ENCODE measurements at regions not wholly inside any gene's neighbourhood (a gene's known extent, or its start where the extent isn't known, plus 50 kb on each side); places are given as distances from the start of the nearest gene placed in this dataset.

- no peak overlapping the region for H3K27ac ChIP-seq
- intact Hi-C loops (cut with DNase I; ENCODE audit: low total_unique reads), result no loop called here
- H3K4me1 ChIP-seq, result no peaks in the 10 kb centered on the region
Observed at GRCh38 chr7:15143936-15144335, 241.4 kb upstream of the DGKB start.

GRCh38 chr7:15143121-15143520 is 240.6 kb upstream of the DGKB start:
- Histone ChIP-seq H3K27me3 (no peaks in the 10 kb centered on the region), H3K27ac (no peak overlapping the region), H3K36me3 (ENCODE audit: low read depth, missing control alignments) (no peaks in the 10 kb centered on the region), H3K4me3 (no peak overlapping the region), H3K4me1 (no peaks in the 10 kb centered on the region), H3K9me3 (no peaks in the 10 kb centered on the region)
- intact Hi-C loops (cut with DNase I; ENCODE audit: low total_unique reads), result no loop called here
- no peak for DNase-seq
- no peak for TF ChIP-seq CTCF (IDR thresholded peaks at IDR 0.05)
- TF ChIP-seq POLR2A (IDR thresholded peaks at IDR 0.05), result no peak
- 79 to 86% methylated on average over 3 of the region's 3 CpGs for WGBS, 2 donors

More at GRCh38 chr7:15143936-15144335, 241.4 kb upstream of the DGKB start:
- no peak for DNase-seq
- no peaks in the 10 kb centered on the region for H3K9me3 ChIP-seq
- TF ChIP-seq CTCF (IDR thresholded peaks at IDR 0.05) (no peak), POLR2A (IDR thresholded peaks at IDR 0.05) (no peak)
- no peak overlapping the region for H3K4me3 ChIP-seq
- H3K36me3 ChIP-seq (ENCODE audit: low read depth, missing control alignments), result no peaks in the 10 kb centered on the region
- H3K27me3 ChIP-seq, result no peaks in the 10 kb centered on the region

GRCh38 chr7:15140431-15140830 is 237.9 kb upstream of the DGKB start:
- Histone ChIP-seq H3K9me3 (no peaks in the 10 kb centered on the region), H3K36me3 (ENCODE audit: low read depth, missing control alignments) (no peaks in the 10 kb centered on the region), H3K27me3 (no peaks in the 10 kb centered on the region), H3K27ac (no peak overlapping the region), H3K4me3 (no peak overlapping the region), H3K4me1 (no peaks in the 10 kb centered on the region)
- TF ChIP-seq CTCF (IDR thresholded peaks at IDR 0.05), result no peak
- no peak for TF ChIP-seq POLR2A (IDR thresholded peaks at IDR 0.05)
- intact Hi-C loops (cut with DNase I; ENCODE audit: low total_unique reads), result no loop called here
- WGBS, 2 donors, result 88 to 93% methylated on average over 2 of the region's 2 CpGs
- DNase-seq, result no peak

GRCh38 chr7:15131661-15132060 is 229.1 kb upstream of the DGKB start:
- Histone ChIP-seq H3K4me3 (no peak overlapping the region), H3K27ac (no peak overlapping the region), H3K9me3 (no peaks in the 10 kb centered on the region), H3K36me3 (ENCODE audit: low read depth, missing control alignments) (no peaks in the 10 kb centered on the region), H3K4me1 (no peaks in the 10 kb centered on the region), H3K27me3 (no peaks in the 10 kb centered on the region)
- DNase-seq, result no peak
- TF ChIP-seq CTCF (IDR thresholded peaks at IDR 0.05), result no peak
- TF ChIP-seq POLR2A (IDR thresholded peaks at IDR 0.05), result no peak
- 64 to 96% methylated on average over 1 of the region's 1 CpG for WGBS, 2 donors
- intact Hi-C loops (cut with DNase I; ENCODE audit: low total_unique reads), result no loop called here

- Histone ChIP-seq H3K9me3 (no peaks in the 10 kb centered on the region), H3K27ac (no peak overlapping the region), H3K4me3 (no peak overlapping the region), H3K36me3 (ENCODE audit: low read depth, missing control alignments) (no peaks in the 10 kb centered on the region), H3K4me1 (no peaks in the 10 kb centered on the region), H3K27me3 (no peaks in the 10 kb centered on the region)
- no peak for DNase-seq
- TF ChIP-seq POLR2A (IDR thresholded peaks at IDR 0.05) (no peak), CTCF (IDR thresholded peaks at IDR 0.05) (no peak)
- WGBS, 2 donors, result 83 to 89% methylated on average over 4 of the region's 4 CpGs
- intact Hi-C loops (cut with DNase I; ENCODE audit: low total_unique reads), result no loop called here
Observed at GRCh38 chr7:15130666-15131541, 228.4 kb upstream of the DGKB start.
